ENCODE measurements at regions not wholly inside any gene's neighbourhood (a gene's known extent, or its start where the extent isn't known, plus 50 kb on each side); places are given as distances from the start of the nearest gene placed in this dataset.

DNA sequence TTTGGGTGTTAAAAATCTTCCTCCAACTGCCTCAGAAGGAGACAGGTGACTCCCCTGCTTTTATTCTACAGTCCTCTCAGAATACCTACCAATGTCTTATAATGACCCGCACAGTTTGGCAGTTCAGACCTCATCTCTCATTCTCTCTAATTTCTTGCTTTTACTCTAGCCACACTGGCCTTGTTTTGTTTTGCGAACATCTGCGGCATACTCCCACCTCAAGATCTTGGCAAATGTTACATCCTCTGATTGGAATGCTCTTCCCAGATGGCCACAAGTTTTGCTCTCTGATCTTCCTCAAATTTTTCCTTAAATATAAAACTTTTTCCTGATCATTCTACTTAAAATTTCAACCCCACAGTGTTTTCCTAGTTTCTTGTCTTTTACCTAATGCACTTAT is 94.1 kb downstream of the PLSCR2 start (continued):
- TF ChIP-seq, protein P1, sequence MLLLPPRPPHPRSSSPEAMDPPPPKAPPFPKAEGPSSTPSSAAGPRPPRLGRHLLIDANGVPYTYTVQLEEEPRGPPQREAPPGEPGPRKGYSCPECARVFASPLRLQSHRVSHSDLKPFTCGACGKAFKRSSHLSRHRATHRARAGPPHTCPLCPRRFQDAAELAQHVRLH (CRISPR knock-in tag; IDR thresholded peaks at IDR 0.05; ENCODE audit: borderline replicate concordance, low read depth), result no peak
- TF ChIP-seq ZIK1 (CRISPR knock-in tag; IDR thresholded peaks at IDR 0.05; ENCODE audit: borderline replicate concordance, low read depth) (no peak), SCMH1 (CRISPR knock-in tag; IDR thresholded peaks at IDR 0.05; ENCODE audit: borderline replicate concordance) (no peak), ZNF619 (CRISPR knock-in tag; IDR thresholded peaks at IDR 0.05) (no peak), ZFP90 (CRISPR knock-in tag; IDR thresholded peaks at IDR 0.05; ENCODE audit: borderline replicate concordance) (no peak), ZBTB7A (CRISPR knock-in tag; IDR thresholded peaks at IDR 0.05) (no peak), TP53 (CRISPR knock-in tag; conservative IDR thresholded peaks at IDR 0.05) (no peak)
- TF ChIP-seq, protein P2, sequence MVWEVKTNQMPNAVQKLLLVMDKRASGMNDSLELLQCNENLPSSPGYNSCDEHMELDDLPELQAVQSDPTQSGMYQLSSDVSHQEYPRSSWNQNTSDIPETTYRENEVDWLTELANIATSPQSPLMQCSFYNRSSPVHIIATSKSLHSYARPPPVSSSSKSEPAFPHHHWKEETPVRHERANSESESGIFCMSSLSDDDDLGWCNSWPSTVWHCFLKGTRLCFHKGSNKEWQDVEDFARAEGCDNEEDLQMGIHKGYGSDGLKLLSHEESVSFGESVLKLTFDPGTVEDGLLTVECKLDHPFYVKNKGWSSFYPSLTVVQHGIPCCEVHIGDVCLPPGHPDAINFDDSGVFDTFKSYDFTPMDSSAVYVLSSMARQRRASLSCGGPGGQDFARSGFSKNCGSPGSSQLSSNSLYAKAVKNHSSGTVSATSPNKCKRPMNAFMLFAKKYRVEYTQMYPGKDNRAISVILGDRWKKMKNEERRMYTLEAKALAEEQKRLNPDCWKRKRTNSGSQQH (CRISPR knock-in tag; IDR thresholded peaks at IDR 0.05; ENCODE audit: low read depth), result no peak
- TF ChIP-seq, protein P3, sequence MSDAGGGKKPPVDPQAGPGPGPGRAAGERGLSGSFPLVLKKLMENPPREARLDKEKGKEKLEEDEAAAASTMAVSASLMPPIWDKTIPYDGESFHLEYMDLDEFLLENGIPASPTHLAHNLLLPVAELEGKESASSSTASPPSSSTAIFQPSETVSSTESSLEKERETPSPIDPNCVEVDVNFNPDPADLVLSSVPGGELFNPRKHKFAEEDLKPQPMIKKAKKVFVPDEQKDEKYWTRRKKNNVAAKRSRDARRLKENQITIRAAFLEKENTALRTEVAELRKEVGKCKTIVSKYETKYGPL (CRISPR knock-in tag; IDR thresholded peaks at IDR 0.05), result no peak

DNA sequence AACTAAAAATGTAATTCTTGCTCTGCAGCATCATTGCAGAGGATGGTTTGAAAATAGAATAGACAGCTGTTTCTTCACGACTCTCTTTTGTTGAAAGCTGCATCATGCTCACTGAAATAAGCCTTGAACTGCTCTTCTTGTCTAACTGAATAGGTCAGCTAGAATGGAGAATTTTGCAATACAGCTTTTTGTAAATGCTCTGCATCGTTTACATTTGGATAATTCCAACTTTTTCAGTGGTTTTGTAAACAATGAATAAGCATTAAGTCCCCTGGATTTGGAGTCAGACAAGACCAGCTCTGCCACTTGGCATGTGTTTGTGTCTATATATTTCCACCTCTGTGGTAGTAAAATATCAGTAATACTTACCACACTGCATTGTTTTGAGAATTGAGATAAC is 95.2 kb downstream of the PLSCR2 start:
- Histone ChIP-seq H3K4me3 (replicated peaks in 1 of 3; ENCODE audit: insufficient read depth in 1 of 3, low read depth in 2 of 3, low read length in 3 of 3) (no peak overlapping the region), H2AFZ (ENCODE audit: low read length) (no peak overlapping the region), H3K79me2 (ENCODE audit: insufficient read depth, low read length) (no peaks in the 10 kb centered on the region), H3K4me1 (ENCODE audit: insufficient read depth, low read length) (no peaks in the 10 kb centered on the region), H3K9me3 (ENCODE audit: low read length) (no peaks in the 10 kb centered on the region), H3K4me2 (ENCODE audit: low read depth, low read length) (no peak overlapping the region), H4K20me1 (ENCODE audit: insufficient read depth, low read length) (no peaks in the 10 kb centered on the region), H3K9ac (ENCODE audit: insufficient read depth, low read depth, low read length) (no peak overlapping the region), H3K36me3 (replicated peaks in 1 of 2; ENCODE audit: control insufficient read depth in 1 of 2, insufficient read depth in 2 of 2, low read length in 2 of 2) (no peaks in the 10 kb centered on the region), H3K27ac (ENCODE audit: extremely low read length, insufficient read depth, low read length) (no peak overlapping the region), H3K27me3 (ENCODE audit: control insufficient read depth in 1 of 2, insufficient read depth in 2 of 2, low read length in 2 of 2) (no peaks in the 10 kb centered on the region)
- in situ Hi-C loops (cut with HindIII; ENCODE audit: extremely low pct_ligation_motif_present, low pct_unique_long_range_greater_than_20kb), result no loop called here
- BruUV-seq (replicated peaks), result no TSS peak
- ChIA-PET CTCF (ENCODE audit: low intra/inter-chr PET ratio, low total read pairs) (no interaction called here), POLR2A (no interaction called here)
- intact Hi-C loops (cut with micrococcal nuclease; ENCODE audit: unreplicated experiment), result no loop called here
- DNase-seq (ENCODE audit: low spot score) (no peak), FAIRE-seq (no peak), ATAC-seq (no peak)
- TF ChIP-seq, protein P4, sequence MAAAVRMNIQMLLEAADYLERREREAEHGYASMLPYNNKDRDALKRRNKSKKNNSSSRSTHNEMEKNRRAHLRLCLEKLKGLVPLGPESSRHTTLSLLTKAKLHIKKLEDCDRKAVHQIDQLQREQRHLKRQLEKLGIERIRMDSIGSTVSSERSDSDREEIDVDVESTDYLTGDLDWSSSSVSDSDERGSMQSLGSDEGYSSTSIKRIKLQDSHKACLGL (CRISPR knock-in tag; IDR thresholded peaks at IDR 0.05), result no peak
- TF ChIP-seq RARA (CRISPR knock-in tag; IDR thresholded peaks at IDR 0.05), result no peak
- TF ChIP-seq NFIC (IDR thresholded peaks at IDR 0.05; ENCODE audit: low read length), result no peak
- TF ChIP-seq MYNN (CRISPR knock-in tag; IDR thresholded peaks at IDR 0.05; ENCODE audit: low read depth), result no peak
- 0% methylated on average over 2 of the region's 2 CpGs for WGBS (ENCODE audit: low lambda C conversion rate)
